ENCODE measurements at regions not wholly inside any gene's neighbourhood (a gene's known extent, or its start where the extent isn't known, plus 50 kb on each side); places are given as distances from the start of the nearest gene placed in this dataset.

GRCh38 chrX:150310881-150311280, 52.2 kb upstream of the MAMLD1 start:
- DNase-seq = no peak

- no peak for DNase-seq
Measured at GRCh38 chrX:150312931-150313330, 50.2 kb upstream of the MAMLD1 start.
